GM12874 (cell line): ENCODE measurements at regions not wholly inside any gene's neighbourhood (a gene's known extent, or its start where the extent isn't known, plus 50 kb on each side); places are given as distances from the start of the nearest gene placed in this dataset.

Experiments used
- CTCF ChIP-seq: IDR thresholded peaks from 2 replicates; pipeline ENCODE4 v1.5.1; 2011; ENCODE audit warnings: low read depth, mild to moderate bottlenecking, control low read depth, low read length, moderate library complexity; ENCODE audit not compliant: insufficient read depth

GRCh38 chr1:24999426-24999825, 69.3 kb upstream of the RUNX3 start:
- no peak for TF ChIP-seq CTCF

GRCh38 chr1:24998563-24999245, 68.6 kb upstream of the RUNX3 start:
- no peak for TF ChIP-seq CTCF

GRCh38 chr1:24996983-24997893, 67.2 kb upstream of the RUNX3 start:
- TF ChIP-seq CTCF, result no peak

- no peak for TF ChIP-seq CTCF
Measured at GRCh38 chr1:24996456-24996855, 66.4 kb upstream of the RUNX3 start.

- no peak for TF ChIP-seq CTCF
Measured at GRCh38 chr1:24995661-24996060, 65.6 kb upstream of the RUNX3 start.

- TF ChIP-seq CTCF, result no peak
Measured at GRCh38 chr1:24995140-24995539, 65.1 kb upstream of the RUNX3 start.

- no peak for TF ChIP-seq CTCF
Measured at GRCh38 chr1:24993871-24994580, 64.0 kb upstream of the RUNX3 start.
